HCT116 (cell line): ENCODE measurements at regions not wholly inside any gene's neighbourhood (a gene's known extent, or its start where the extent isn't known, plus 50 kb on each side); places are given as distances from the start of the nearest gene placed in this dataset.

Experiments used
- ATAC-seq: fragments of 200-7000 bp; cut with Tn5 transposase; 2 replicates; pipeline ENCODE4 v1.9.1; 2020; ENCODE audit warnings: mild to moderate bottlenecking, moderate library complexity
- BruUV-seq: library from RNA; stranded (reverse); fragments of 400-500 nt; replicated peaks from 2 replicates; lab custom pipeline; 2021; lab: Mats Ljungman, UMichigan
- CTCF ChIA-PET: fragments of 300-600 bp; sonication (Branson Sonifier 250); formaldehyde crosslinking; loops from one replicate; lab custom pipeline; 2021; ENCODE audit warnings: antibody characterized with exemption; lab: Charles Lee
- POLR2A ChIA-PET: fragments of 300-600, 350-600 bp; sonication (Branson Sonifier 250); formaldehyde crosslinking; loops from one replicate; lab custom pipeline; 2021; ENCODE audit warnings: antibody characterized with exemption; lab: Charles Lee
- RAD21 ChIA-PET, 2 experiments: fragments of 300-600 bp; sonication (Branson Sonifier 250); formaldehyde crosslinking; loops; one replicate each; lab custom pipeline; 2023; ENCODE audit warnings: low total read pairs in 2 of 2; ENCODE audit not compliant: uncharacterized antibody in 2 of 2, unreplicated experiment in 2 of 2, low non-redundant PET in 1 of 2; lab: Charles Lee
- DNase-seq: peaks from one replicate; pipeline ENCODE4 v3.0.0-alpha.2; 2010; ENCODE audit warnings: low read depth, low spot score
- H2AFZ ChIP-seq: fragments of 200-600 bp; shearing (Covaris generic), sonication (generic); 2 replicates; pipeline ENCODE4 v1.6.1; 2017; ENCODE audit warnings: low read depth, mixed run types, mixed read lengths, antibody characterized with exemption, low read length; ENCODE audit not compliant: poor library complexity, severe bottlenecking
- H3K27ac ChIP-seq: 2 replicates; pipeline ENCODE4 v1.5.1; 2012; ENCODE audit warnings: low read depth, low read length
- H3K27me3 ChIP-seq: fragments of 200-600 bp; sonication (generic); 2 replicates; pipeline ENCODE4 v1.6.1; 2016; ENCODE audit warnings: mixed run types, low read length, mixed read lengths; ENCODE audit not compliant: insufficient read depth
- H3K36me3 ChIP-seq, 2 experiments: fragments of 200-500 bp in 1 of 2; fragments of 200-600 bp in 1 of 2; sonication (Bioruptor generic) in 1 of 2; sonication (generic) in 1 of 2; 2 replicates each; pipeline versions ENCODE4 v1.5.1 to v1.6.1; 2014 to 2016; ENCODE audit warnings: low read length in 2 of 2, inconsistent platforms in 1 of 2, mixed read lengths in 1 of 2, mixed run types in 1 of 2; ENCODE audit not compliant: insufficient read depth in 2 of 2, control insufficient read depth in 1 of 2
- H3K4me1 ChIP-seq, 2 experiments: fragments of 200-600 bp in 1 of 2; sonication (generic) in 1 of 2; 2 replicates each; pipeline versions ENCODE4 v1.5.1 to v1.6.1; 2012 to 2017; ENCODE audit warnings: low read length in 2 of 2, inconsistent platforms in 1 of 2, mild to moderate bottlenecking in 1 of 2, mixed read lengths in 1 of 2, mixed run types in 1 of 2, moderate library complexity in 1 of 2; ENCODE audit not compliant: insufficient read depth in 2 of 2, control insufficient read depth in 1 of 2
- H3K4me2 ChIP-seq: fragments of 200-600 bp; sonication (generic); 2 replicates; pipeline ENCODE4 v1.6.1; 2017; ENCODE audit warnings: mixed run types, low read length, mixed read lengths
- H3K4me3 ChIP-seq, 2 experiments: fragments of 200-600 bp in 1 of 2; sonication (generic) in 1 of 2; replicated peaks in 1 of 2; 2 replicates each; pipeline ENCODE4 v1.5.1; 2011 to 2016; ENCODE audit warnings: low read length in 2 of 2, control low read depth in 1 of 2, low read depth in 1 of 2, mild to moderate bottlenecking in 1 of 2, mixed read lengths in 1 of 2, mixed run types in 1 of 2
- H3K79me2 ChIP-seq: fragments of 200-600 bp; sonication (generic); 2 replicates; pipeline ENCODE4 v1.6.1; 2017; ENCODE audit warnings: mild to moderate bottlenecking, mixed run types, low read length, moderate library complexity, mixed read lengths; ENCODE audit not compliant: insufficient read depth
- H3K9ac ChIP-seq: fragments of 200-600 bp; sonication (generic); 2 replicates; pipeline ENCODE4 v1.6.1; 2016; ENCODE audit warnings: low read length, mixed read lengths
- H3K9me2 ChIP-seq: fragments of 200-600 bp; sonication (generic), shearing (Covaris generic); 2 replicates; pipeline ENCODE4 v1.6.1; 2017; ENCODE audit warnings: mixed run types, mild to moderate bottlenecking, moderate library complexity; ENCODE audit not compliant: insufficient read depth
- H3K9me3 ChIP-seq, 2 experiments: fragments of 200-500 bp in 1 of 2; fragments of 200-600 bp in 1 of 2; sonication (Bioruptor generic) in 1 of 2; sonication (generic) in 1 of 2; 2 replicates each; pipeline ENCODE4 v1.6.1; 2014 to 2017; ENCODE audit warnings: low read length in 2 of 2, mixed read lengths in 2 of 2, inconsistent platforms in 1 of 2, low read depth in 1 of 2, mild to moderate bottlenecking in 1 of 2, mixed run types in 1 of 2, moderate library complexity in 1 of 2; ENCODE audit not compliant: control insufficient read depth in 1 of 2, insufficient read depth in 1 of 2
- H4K20me1 ChIP-seq: fragments of 200-600 bp; sonication (generic), shearing (Covaris generic); 2 replicates; pipeline ENCODE4 v1.6.1; 2017; ENCODE audit warnings: mixed run types, mild to moderate bottlenecking, moderate library complexity; ENCODE audit not compliant: insufficient read depth
- CBX3 ChIP-seq: IDR thresholded peaks from 2 replicates; pipeline ENCODE4 v1.6.1; 2012; ENCODE audit warnings: low read depth
- CEBPB ChIP-seq: IDR thresholded peaks from 2 replicates; pipeline ENCODE4 v1.6.1; 2012; ENCODE audit warnings: low read depth
- CTCF ChIP-seq, 3 experiments: fragments of 200-600 bp in 1 of 3; sonication (generic) in 1 of 3; IDR thresholded peaks in 2 of 3; conservative IDR thresholded peaks in 1 of 3; 2 replicates each; pipeline ENCODE4 v1.5.1; 2012 to 2017; ENCODE audit warnings: low read depth in 2 of 3, low read length in 2 of 3, antibody characterized with exemption in 1 of 3, borderline replicate concordance in 1 of 3, control low read depth in 1 of 3, mild to moderate bottlenecking in 1 of 3, mixed read lengths in 1 of 3, mixed run types in 1 of 3, moderate library complexity in 1 of 3; ENCODE audit not compliant: insufficient read depth in 1 of 3
- EZH2 ChIP-seq: fragments of 200-600 bp; sonication (generic); IDR thresholded peaks from 2 replicates; pipeline ENCODE4 v1.6.1; 2017; ENCODE audit warnings: antibody characterized with exemption, mixed run types
- JUND ChIP-seq: IDR thresholded peaks from 2 replicates; pipeline ENCODE4 v1.6.1; 2012
- POLR2A ChIP-seq: IDR thresholded peaks from 2 replicates; pipeline ENCODE4 v1.7.0; 2011; ENCODE audit warnings: borderline replicate concordance; ENCODE audit not compliant: insufficient read depth, insufficient read length; ENCODE audit errors: extremely low read depth
- TCF7L2 ChIP-seq: IDR thresholded peaks from 2 replicates; pipeline ENCODE4 v1.7.0; 2011; ENCODE audit warnings: borderline replicate concordance, inconsistent platforms; ENCODE audit not compliant: insufficient read depth, insufficient read length; ENCODE audit errors: extremely low read depth
- ZBTB33 ChIP-seq: IDR thresholded peaks from 2 replicates; pipeline ENCODE4 v1.6.1; 2011; ENCODE audit warnings: mild to moderate bottlenecking, low read length, moderate library complexity; ENCODE audit not compliant: insufficient replicate concordance; ENCODE audit errors: extremely low read depth
- ZNF274 ChIP-seq: fragments of 200-500 bp; sonication (Bioruptor generic); IDR thresholded peaks from 2 replicates; pipeline ENCODE4 v1.6.1; 2014; ENCODE audit warnings: mild to moderate bottlenecking, low read depth, low read length, inconsistent platforms
- intact Hi-C: fragments of 100-400 bp; cut with micrococcal nuclease; formaldehyde crosslinking; loops from 2 replicates; pipeline ENCODE4 v1.10.0; 2022

- TF ChIP-seq ZBTB33 (no peak), POLR2A (no peak), CBX3 (no peak), JUND (no peak), TCF7L2 (no peak)
Measured at GRCh38 chr14:97719931-97720330, 922.7 kb downstream of the VRK1 start (continued).

- H2AFZ ChIP-seq: no peak overlapping the region
- H3K36me3 ChIP-seq: no peaks in the 10 kb centered on the region
- H3K9me3 ChIP-seq: 0 out of 4 replicates have a peak, but pooled peaks cover 0 to 3% of the 10 kb centered on the region in 2 experiments
- no peaks in the 10 kb centered on the region for H3K79me2 ChIP-seq
- no peak overlapping the region for H3K27ac ChIP-seq
- POLR2A ChIA-PET: no interaction called here
- no peaks in the 10 kb centered on the region for H3K9me2 ChIP-seq
- H3K27me3 ChIP-seq: no peaks in the 10 kb centered on the region
- CTCF ChIA-PET: no interaction called here
- no peak overlapping the region for H3K9ac ChIP-seq
- H3K4me1 ChIP-seq: no peaks in the 10 kb centered on the region
- no peak overlapping the region for H3K4me3 ChIP-seq
- no peak for TF ChIP-seq CEBPB
- no peak for TF ChIP-seq CTCF (IDR thresholded peaks at IDR 0.05 in 2 of 3, conservative IDR thresholded peaks at IDR 0.05 in 1 of 3; ENCODE audit: borderline replicate concordance in 1 of 3, insufficient read depth in 1 of 3, low read depth in 2 of 3, low read length in 2 of 3)
- TF ChIP-seq TCF7L2: no peak
- TF ChIP-seq POLR2A: no peak
- no peak for TF ChIP-seq ZNF274
- no peak for TF ChIP-seq EZH2
- TF ChIP-seq JUND: no peak
- ATAC-seq (no peak), DNase-seq (no peak)
- no peaks in the 10 kb centered on the region for H4K20me1 ChIP-seq
- intact Hi-C loops: no loop called here
- H3K4me2 ChIP-seq: no peak overlapping the region
- no TSS peak for BruUV-seq
- RAD21 ChIA-PET: no interaction called here
Measured at GRCh38 chr14:97723351-97723750, 926.2 kb downstream of the VRK1 start.
